NCI-H345 treated with DMSO at 0.1 percent for 48 hours (cell line): ENCODE measurements at regions not wholly inside any gene's neighbourhood (a gene's known extent, or its start where the extent isn't known, plus 50 kb on each side); places are given as distances from the start of the nearest gene placed in this dataset.
"Not testable (repeated sequence)": the region's sequence is repeated elsewhere in the genome, so short reads cannot be mapped to it uniquely, and the experiment has no call there.

ENCODE experiments used
- DNase-seq: peaks from one replicate; lab custom pipeline; 2025; ENCODE audit not compliant: unreplicated experiment; lab: John Stamatoyannopoulos, UW

GRCh38 chr3:71964170-71964569, 179.2 kb upstream of the PROK2 start:
- no peak for DNase-seq

- DNase-seq = no peak
Measured at GRCh38 chr3:71962561-71963240, 177.8 kb upstream of the PROK2 start.

GRCh38 chr3:71961891-71962290, 176.9 kb upstream of the PROK2 start:
- no peak for DNase-seq

GRCh38 chr3:71961378-71961777, 176.4 kb upstream of the PROK2 start:
- DNase-seq = no peak

- no peak for DNase-seq
Measured at GRCh38 chr3:71958533-71958932, 173.6 kb upstream of the PROK2 start.

GRCh38 chr3:71956716-71957115, 171.8 kb upstream of the PROK2 start:
- no peak for DNase-seq

- no peak for DNase-seq
Measured at GRCh38 chr3:71956069-71956340, 171.1 kb upstream of the PROK2 start.

- peak; percentile 38 for DNase-seq
Measured at GRCh38 chr3:71955240-71956068, 170.5 kb upstream of the PROK2 start.

- DNase-seq = no peak
Measured at GRCh38 chr3:71951842-71952241, 166.9 kb upstream of the PROK2 start.

- DNase-seq = no peak
Measured at GRCh38 chr3:71951361-71951760, 166.4 kb upstream of the PROK2 start.

- DNase-seq = no peak
Measured at GRCh38 chr3:71949442-71949841, 164.5 kb upstream of the PROK2 start.

- peak; percentile 86 for DNase-seq
Measured at GRCh38 chr3:71944482-71945065, 159.6 kb upstream of the PROK2 start.

GRCh38 chr3:71942432-71943187, 157.7 kb upstream of the PROK2 start:
- DNase-seq = no peak

- no peak for DNase-seq
Measured at GRCh38 chr3:71940486-71940885, 155.5 kb upstream of the PROK2 start.

GRCh38 chr3:71938081-71938480, 153.1 kb upstream of the PROK2 start:
- not testable (repeated sequence) for DNase-seq

GRCh38 chr3:71936681-71937080, 151.7 kb upstream of the PROK2 start:
- no peak for DNase-seq

GRCh38 chr3:71934520-71935270, 149.7 kb upstream of the PROK2 start:
- no peak for DNase-seq

GRCh38 chr3:71931922-71932321, 147.0 kb upstream of the PROK2 start:
- no peak for DNase-seq

- DNase-seq = no peak
Measured at GRCh38 chr3:71930056-71930991, 145.4 kb upstream of the PROK2 start.

GRCh38 chr3:71928212-71928611, 143.3 kb upstream of the PROK2 start:
- DNase-seq = no peak
